Activated naive CD4-positive, alpha-beta T cell treated with anti-CD3 and anti-CD28 coated beads for 36 hours (primary cell): ENCODE measurements at regions not wholly inside any gene's neighbourhood (a gene's known extent, or its start where the extent isn't known, plus 50 kb on each side); places are given as distances from the start of the nearest gene placed in this dataset.
"Not testable (repeated sequence)": the region's sequence is repeated elsewhere in the genome, so short reads cannot be mapped to it uniquely, and the experiment has no call there.

Experiments used
- CTCF ChIA-PET: fragments of 350-600 bp; sonication (Branson Sonifier 250); formaldehyde crosslinking; loops from one replicate; lab custom pipeline; 2021; ENCODE audit warnings: antibody characterized with exemption; lab: Charles Lee
- DNase-seq: peaks from one replicate; pipeline ENCODE4 v3.0.0-alpha.2; 2020
- H3K27ac Mint-ChIP-seq: one replicate; pipeline ENCODE4 v1.8.0; 2021; ENCODE audit warnings: mild to moderate bottlenecking, mixed read lengths
- H3K27me3 Mint-ChIP-seq: one replicate; pipeline ENCODE4 v1.8.0; 2021; ENCODE audit warnings: low read depth, mixed read lengths
- H3K36me3 Mint-ChIP-seq: one replicate; pipeline ENCODE4 v1.8.0; 2021; ENCODE audit warnings: low read depth, mixed read lengths
- H3K4me1 Mint-ChIP-seq: one replicate; pipeline ENCODE4 v1.8.0; 2021; ENCODE audit warnings: low read depth, mixed read lengths
- H3K4me3 Mint-ChIP-seq: one replicate; pipeline ENCODE4 v1.8.0; 2021; ENCODE audit warnings: mild to moderate bottlenecking, moderate library complexity, mixed read lengths
- H3K9me3 Mint-ChIP-seq: one replicate; pipeline ENCODE4 v1.8.0; 2021; ENCODE audit warnings: mixed read lengths
- intact Hi-C: fragments of 100-400 bp; cut with micrococcal nuclease; formaldehyde crosslinking; loops from one replicate; pipeline ENCODE4 v1.15.1; 2023

DNA sequence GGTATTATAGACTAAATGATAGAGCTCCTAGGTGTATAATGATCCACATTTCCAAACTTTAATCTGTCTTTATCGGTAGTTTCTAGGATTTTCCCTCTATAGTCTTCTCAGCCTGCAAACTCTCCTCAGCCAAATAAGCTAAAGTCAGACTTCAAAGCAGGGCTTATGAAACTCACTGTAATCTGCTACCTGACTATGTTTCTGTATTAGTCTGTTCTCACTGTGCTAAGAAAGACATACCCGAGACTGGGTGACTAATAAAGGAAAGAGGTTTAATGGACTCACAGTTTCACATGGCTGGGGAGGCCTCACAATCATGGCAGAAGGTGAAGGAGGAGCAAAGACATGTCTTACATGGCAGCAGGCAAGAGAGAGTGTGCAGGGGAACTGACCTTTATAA lies 928.7 kb upstream of the ADGRB3 start:
- DNase-seq = no peak
- CTCF ChIA-PET = no interaction called here
- no peaks in the 10 kb centered on the region for H3K27me3 Mint-ChIP-seq
- peaks cover 20% of the 10 kb centered on the region for H3K9me3 Mint-ChIP-seq
- intact Hi-C loops = no loop called here
- H3K27ac Mint-ChIP-seq = no peak overlapping the region
- no peaks in the 10 kb centered on the region for H3K36me3 Mint-ChIP-seq
- H3K4me3 Mint-ChIP-seq = no peak overlapping the region
- no peaks in the 10 kb centered on the region for H3K4me1 Mint-ChIP-seq

- H3K4me3 Mint-ChIP-seq = no peak overlapping the region
Observed at GRCh38 chr6:67698534-67698933, 936.5 kb upstream of the ADGRB3 start.

DNA sequence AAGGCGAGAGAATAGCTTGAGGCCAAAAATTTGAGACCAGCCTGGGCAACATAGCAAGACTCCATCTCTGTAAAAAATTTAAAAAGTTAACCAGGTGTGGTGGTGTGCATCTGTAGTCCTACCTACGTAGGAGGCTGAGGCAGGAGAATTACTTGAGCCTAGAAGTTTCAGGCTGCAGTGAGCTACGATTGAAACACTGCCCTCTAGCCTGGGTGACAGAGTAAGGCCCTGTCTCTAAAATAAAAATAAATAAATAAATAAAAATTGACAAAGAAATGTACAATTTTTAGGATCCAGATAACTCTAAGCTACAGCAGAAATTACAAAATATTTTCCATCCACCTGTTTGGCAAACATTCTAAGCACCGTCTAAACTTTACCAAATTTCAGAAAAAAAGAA lies 941.0 kb upstream of the ADGRB3 start:
- H3K4me3 Mint-ChIP-seq = no peak overlapping the region
- intact Hi-C loops = no loop called here
- no peak for DNase-seq
- H3K36me3 Mint-ChIP-seq = no peaks in the 10 kb centered on the region
- H3K4me1 Mint-ChIP-seq = no peaks in the 10 kb centered on the region
- CTCF ChIA-PET = no interaction called here
- H3K27me3 Mint-ChIP-seq = no peaks in the 10 kb centered on the region
- H3K9me3 Mint-ChIP-seq = peaks cover 3% of the 10 kb centered on the region
- H3K27ac Mint-ChIP-seq = no peak overlapping the region

More at GRCh38 chr6:67698534-67698933, 936.5 kb upstream of the ADGRB3 start:
- H3K27me3 Mint-ChIP-seq = no peaks in the 10 kb centered on the region
- no peaks in the 10 kb centered on the region for H3K36me3 Mint-ChIP-seq
- H3K9me3 Mint-ChIP-seq = peaks cover 1% of the 10 kb centered on the region
- no peak for DNase-seq
- H3K27ac Mint-ChIP-seq = no peak overlapping the region
- no peaks in the 10 kb centered on the region for H3K4me1 Mint-ChIP-seq
- intact Hi-C loops = no loop called here
- CTCF ChIA-PET = no interaction called here

DNA sequence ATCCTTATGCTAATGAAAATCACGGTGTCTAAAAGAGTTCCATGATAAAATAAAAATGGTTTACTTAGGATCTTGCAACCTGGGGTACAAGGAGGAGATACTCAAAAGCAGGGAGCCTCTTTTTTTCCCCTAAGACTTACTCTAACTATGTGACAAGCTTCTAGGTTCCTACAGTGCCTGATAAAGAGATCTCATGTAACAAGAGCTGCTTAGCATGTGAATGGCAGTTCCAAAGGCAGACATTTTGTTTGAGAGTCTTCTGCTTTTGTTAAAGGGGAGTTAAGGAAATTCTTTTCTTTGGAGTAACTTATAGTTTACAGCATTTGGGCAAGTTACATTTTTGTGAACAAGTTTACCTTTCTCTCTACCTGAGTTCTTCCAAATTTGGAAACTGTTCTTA lies 945.8 kb upstream of the ADGRB3 start:
- H3K36me3 Mint-ChIP-seq = no peaks in the 10 kb centered on the region

GRCh38 chr6:67687396-67687795 lies 947.7 kb upstream of the ADGRB3 start:
- no peak for DNase-seq
- Mint-ChIP-seq H3K27ac (no peak overlapping the region), H3K4me1 (no peaks in the 10 kb centered on the region), H3K9me3 (peaks cover 2% of the 10 kb centered on the region), H3K4me3 (no peak overlapping the region), H3K36me3 (no peaks in the 10 kb centered on the region), H3K27me3 (no peaks in the 10 kb centered on the region)
- intact Hi-C loops = no loop called here
- CTCF ChIA-PET = no interaction called here

More for the DNA sequence above, 945.8 kb upstream of the ADGRB3 start:
- no peak overlapping the region for H3K27ac Mint-ChIP-seq
- H3K9me3 Mint-ChIP-seq = peaks cover 2% of the 10 kb centered on the region
- intact Hi-C loops = no loop called here
- no peaks in the 10 kb centered on the region for H3K4me1 Mint-ChIP-seq
- H3K4me3 Mint-ChIP-seq = no peak overlapping the region
- DNase-seq = no peak
- no peaks in the 10 kb centered on the region for H3K27me3 Mint-ChIP-seq
- CTCF ChIA-PET = interaction anchor here (0.6 kb wide), 1 partner anchor 1423 kb away, joined by 3 read pairs; no protein-coding TSS in a partner anchor

DNA sequence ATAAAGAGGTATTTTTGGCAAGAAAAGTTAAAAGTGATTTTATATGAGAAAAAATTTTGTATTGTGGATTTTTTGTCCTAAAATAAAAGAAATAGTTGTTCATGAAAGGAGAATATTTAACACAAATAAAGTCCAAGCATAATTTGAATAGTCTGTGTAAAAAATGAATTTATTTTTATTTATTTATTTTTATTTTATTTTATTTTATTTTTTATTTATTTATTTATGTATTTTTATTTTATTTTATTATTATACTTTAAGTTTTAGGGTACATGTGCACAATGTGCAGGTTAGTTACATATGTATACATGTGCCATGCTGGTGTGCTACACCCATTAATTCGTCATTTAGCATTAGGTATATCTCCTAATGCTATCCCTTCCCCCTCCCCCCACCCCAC lies 948.9 kb upstream of the ADGRB3 start:
- intact Hi-C loops, H3K4me3 Mint-ChIP-seq, DNase-seq, H3K27ac Mint-ChIP-seq, H3K36me3 Mint-ChIP-seq, H3K4me1 Mint-ChIP-seq, H3K9me3 Mint-ChIP-seq, H3K27me3 Mint-ChIP-seq: not testable (repeated sequence)
- CTCF ChIA-PET = interaction anchor here (0.6 kb wide), 1 partner anchor 396 kb away, joined by 3 read pairs; no protein-coding TSS in a partner anchor

DNA sequence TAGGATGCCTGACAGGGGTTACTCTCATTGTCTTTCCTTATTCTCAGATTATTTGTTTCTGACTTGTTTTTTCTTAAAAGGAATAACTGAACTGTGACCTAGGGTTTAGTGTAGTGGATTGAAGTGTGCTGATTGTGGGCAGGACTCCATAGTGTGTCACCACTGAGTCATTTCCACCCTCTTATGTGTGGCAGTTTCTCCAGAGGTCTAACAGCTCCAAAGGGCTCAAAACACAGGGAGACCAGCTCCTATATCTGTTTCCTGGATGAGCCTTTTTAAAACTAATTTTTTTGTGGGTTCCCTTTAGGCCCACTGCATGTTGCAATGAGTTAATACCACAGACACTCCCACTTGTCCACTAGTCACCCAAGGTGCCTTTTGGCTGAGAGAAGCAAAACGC lies 951.1 kb upstream of the ADGRB3 start:
- Mint-ChIP-seq H3K27ac (no peak overlapping the region), H3K27me3 (no peaks in the 10 kb centered on the region), H3K4me3 (no peak overlapping the region), H3K36me3 (no peaks in the 10 kb centered on the region), H3K4me1 (no peaks in the 10 kb centered on the region), H3K9me3 (peaks cover 4% of the 10 kb centered on the region)
- intact Hi-C loops = no loop called here
- DNase-seq = no peak
- CTCF ChIA-PET = interaction anchor here (0.5 kb wide), 1 partner anchor 143 kb away, joined by 3 read pairs; no protein-coding TSS in a partner anchor

DNA sequence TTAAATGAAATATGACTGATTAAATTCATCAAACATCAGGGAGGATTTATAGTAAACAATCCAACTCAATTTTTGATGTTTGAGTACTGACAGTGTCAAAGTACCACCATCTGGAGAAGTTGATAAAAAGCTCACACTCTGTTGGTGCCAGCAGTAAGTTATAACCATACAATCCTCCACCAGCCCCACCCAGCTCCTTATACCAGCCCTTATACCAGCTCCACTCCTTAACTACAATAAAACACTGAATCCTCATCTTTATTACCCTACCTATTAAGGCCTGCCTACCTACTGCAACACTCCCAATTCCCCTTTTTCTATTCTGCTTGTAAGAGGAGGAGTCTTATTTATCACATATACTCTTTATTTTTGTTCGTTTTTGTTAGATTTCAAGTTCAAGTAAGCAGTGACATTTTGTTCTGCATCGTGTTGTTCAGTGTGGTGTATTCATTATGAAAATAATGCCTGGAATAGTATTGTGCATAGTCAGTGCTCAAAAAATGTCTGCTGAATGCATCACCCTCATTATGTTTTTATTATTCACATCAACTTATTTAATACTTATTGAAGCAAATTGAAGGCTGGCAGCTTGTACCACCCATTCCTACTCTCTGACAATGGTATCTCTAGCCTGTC lies 954.7 kb upstream of the ADGRB3 start:
- intact Hi-C loops = no loop called here
- no peaks in the 10 kb centered on the region for H3K4me1 Mint-ChIP-seq
- peaks cover 4% of the 10 kb centered on the region for H3K9me3 Mint-ChIP-seq
- H3K4me3 Mint-ChIP-seq = no peak overlapping the region
- DNase-seq = no peak
- CTCF ChIA-PET = interaction anchor here (0.7 kb wide), 1 partner anchor 354 kb away, joined by 3 read pairs; no protein-coding TSS in a partner anchor
- no peaks in the 10 kb centered on the region for H3K36me3 Mint-ChIP-seq
- H3K27ac Mint-ChIP-seq = no peak overlapping the region
- H3K27me3 Mint-ChIP-seq = no peaks in the 10 kb centered on the region

GRCh38 chr6:67679566-67680296 lies 955.4 kb upstream of the ADGRB3 start:
- DNase-seq = no peak
- CTCF ChIA-PET = no interaction called here
- intact Hi-C loops = no loop called here
- no peaks in the 10 kb centered on the region for H3K36me3 Mint-ChIP-seq
- no peak overlapping the region for H3K27ac Mint-ChIP-seq
- H3K9me3 Mint-ChIP-seq = peaks cover 4% of the 10 kb centered on the region
- no peak overlapping the region for H3K4me3 Mint-ChIP-seq
- no peaks in the 10 kb centered on the region for H3K4me1 Mint-ChIP-seq
- no peaks in the 10 kb centered on the region for H3K27me3 Mint-ChIP-seq

DNA sequence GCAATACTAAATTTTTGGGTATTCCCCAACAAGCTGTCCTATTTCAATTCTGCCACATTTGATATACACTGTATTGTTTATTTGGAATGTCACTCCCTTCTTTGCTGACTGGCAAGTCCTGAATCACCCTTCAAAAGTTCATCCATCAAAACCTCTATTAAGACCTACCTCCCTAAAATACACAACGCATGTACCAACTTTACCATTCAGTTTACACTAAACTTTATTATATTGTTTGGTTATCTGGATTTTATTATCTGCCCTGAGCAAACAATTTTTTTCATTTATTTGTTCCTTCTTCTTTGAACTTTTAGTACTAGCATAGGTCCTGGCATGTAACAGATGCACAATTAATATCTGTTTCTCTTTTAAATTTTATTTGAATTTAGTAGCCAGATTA lies 958.2 kb upstream of the ADGRB3 start:
- DNase-seq = no peak
- Mint-ChIP-seq H3K27ac (no peak overlapping the region), H3K27me3 (no peaks in the 10 kb centered on the region), H3K4me3 (no peak overlapping the region), H3K9me3 (peaks cover 10% of the 10 kb centered on the region), H3K4me1 (no peaks in the 10 kb centered on the region), H3K36me3 (no peaks in the 10 kb centered on the region)
- intact Hi-C loops = no loop called here
- CTCF ChIA-PET = interaction anchor here (0.7 kb wide), 1 partner anchor 13 kb away, joined by 3 read pairs; no protein-coding TSS in a partner anchor

DNA sequence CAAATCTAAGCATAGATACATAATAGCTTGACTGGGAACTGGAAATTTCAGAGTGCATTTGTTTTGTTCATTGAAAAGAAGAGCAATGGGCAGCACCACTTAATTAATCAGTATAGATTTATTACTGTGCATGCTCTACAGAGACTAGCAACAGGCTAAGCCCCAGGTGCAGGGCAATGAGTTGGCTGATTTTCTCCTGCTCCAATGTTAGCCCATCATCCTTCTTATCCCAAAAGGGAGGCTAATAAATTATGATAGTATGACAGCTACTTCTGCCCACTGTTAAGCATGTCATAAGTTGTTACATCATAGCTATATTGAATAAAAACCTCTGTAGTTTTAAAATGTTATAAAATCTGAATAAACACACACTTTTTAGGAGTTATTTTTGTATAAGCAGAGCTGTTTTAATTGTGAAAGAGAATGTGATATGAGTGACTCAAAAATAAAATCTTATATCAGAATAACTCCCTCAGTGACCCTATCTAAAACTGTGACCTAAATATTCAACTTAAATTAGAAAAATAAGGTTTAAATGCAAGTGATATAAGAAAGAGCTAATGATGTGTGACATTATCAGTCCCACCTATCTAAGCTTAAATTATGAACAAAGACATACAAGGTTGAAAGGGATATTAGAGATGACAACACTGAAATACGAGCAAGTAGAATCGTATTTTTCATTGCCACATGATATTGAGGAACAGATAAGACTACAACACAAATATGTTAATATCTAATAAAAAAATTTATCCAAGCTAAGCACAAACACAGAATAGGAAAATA lies 967.3 kb upstream of the ADGRB3 start:
- CTCF ChIA-PET = no interaction called here

GRCh38 chr6:67666177-67666964 lies 968.7 kb upstream of the ADGRB3 start:
- CTCF ChIA-PET = no interaction called here
- H3K4me3 Mint-ChIP-seq = no peak overlapping the region

More for the DNA sequence above, 967.3 kb upstream of the ADGRB3 start:
- H3K4me3 Mint-ChIP-seq = no peak overlapping the region
- intact Hi-C loops = no loop called here
- no peak for DNase-seq
- peaks cover 3% of the 10 kb centered on the region for H3K9me3 Mint-ChIP-seq
- no peaks in the 10 kb centered on the region for H3K27me3 Mint-ChIP-seq
- H3K4me1 Mint-ChIP-seq = no peaks in the 10 kb centered on the region
- no peaks in the 10 kb centered on the region for H3K36me3 Mint-ChIP-seq
- H3K27ac Mint-ChIP-seq = no peak overlapping the region

More at GRCh38 chr6:67666177-67666964, 968.7 kb upstream of the ADGRB3 start:
- intact Hi-C loops = no loop called here
- H3K36me3 Mint-ChIP-seq = no peaks in the 10 kb centered on the region
- no peak for DNase-seq
- H3K27ac Mint-ChIP-seq = no peak overlapping the region
- peaks cover 3% of the 10 kb centered on the region for H3K9me3 Mint-ChIP-seq
- no peaks in the 10 kb centered on the region for H3K27me3 Mint-ChIP-seq
- H3K4me1 Mint-ChIP-seq = no peaks in the 10 kb centered on the region
